Keratinocyte (primary cell): ENCODE measurements at regions not wholly inside any gene's neighbourhood (a gene's known extent, or its start where the extent isn't known, plus 50 kb on each side); places are given as distances from the start of the nearest gene placed in this dataset.

Source experiments
- DNase-seq: peaks from one replicate; pipeline ENCODE4 v3.0.0-alpha.2; 2011; ENCODE audit warnings: low read depth, missing footprints, low spot score
- FAIRE-seq: peaks from 2 replicates; lab custom pipeline; 2011; peaks lifted over from hg19 to GRCh38; lab: Jason Lieb, UNC
- H2AFZ ChIP-seq: 2 replicates; pipeline ENCODE4 v1.6.0; 2012; ENCODE audit warnings: low read length, control low read depth, inconsistent platforms; ENCODE audit not compliant: control insufficient read depth
- H3K27ac ChIP-seq: 2 replicates; pipeline ENCODE4 v1.5.1; 2011; ENCODE audit warnings: low read length; ENCODE audit not compliant: control insufficient read depth, insufficient read depth
- H3K27me3 ChIP-seq: 3 replicates; pipeline ENCODE4 v1.6.0; 2011; ENCODE audit warnings: low read length; ENCODE audit not compliant: control insufficient read depth, insufficient read depth; ENCODE audit errors: extremely low read depth
- H3K36me3 ChIP-seq, 2 experiments: 2 replicates in 1 of 2; 3 replicates in 1 of 2; pipeline ENCODE4 v1.5.1; 2011; ENCODE audit warnings: low read length in 2 of 2, mild to moderate bottlenecking in 1 of 2; ENCODE audit not compliant: control insufficient read depth in 2 of 2, insufficient read depth in 2 of 2; ENCODE audit errors: extremely low read depth in 1 of 2
- H3K4me1 ChIP-seq: 3 replicates; pipeline ENCODE4 v1.5.1; 2011; ENCODE audit warnings: low read length; ENCODE audit not compliant: control insufficient read depth, insufficient read depth; ENCODE audit errors: extremely low read depth
- H3K4me2 ChIP-seq: 3 replicates; pipeline ENCODE4 v1.6.0; 2011; ENCODE audit warnings: low read depth, low read length; ENCODE audit not compliant: control insufficient read depth, insufficient read depth; ENCODE audit errors: extremely low read depth
- H3K4me3 ChIP-seq, 3 experiments: fragments of 200-600 bp in 1 of 3; sonication (generic) in 1 of 3; 2 replicates in 2 of 3; 3 replicates in 1 of 3; pipeline ENCODE4 v1.5.1; 2011 to 2016; ENCODE audit warnings: low read length in 3 of 3, mild to moderate bottlenecking in 3 of 3, control low read depth in 2 of 3, inconsistent platforms in 1 of 3, low read depth in 1 of 3, mixed read lengths in 1 of 3, mixed run types in 1 of 3, moderate library complexity in 1 of 3; ENCODE audit not compliant: control insufficient read depth in 2 of 3, insufficient read depth in 2 of 3; ENCODE audit errors: extremely low read depth in 1 of 3
- H3K79me2 ChIP-seq: 2 replicates; pipeline ENCODE4 v1.6.0; 2012; ENCODE audit warnings: low read length; ENCODE audit not compliant: control insufficient read depth, insufficient read depth
- H3K9ac ChIP-seq: 3 replicates; pipeline ENCODE4 v1.6.0; 2011; ENCODE audit warnings: low read length; ENCODE audit not compliant: control insufficient read depth, insufficient read depth; ENCODE audit errors: extremely low read depth
- H3K9me1 ChIP-seq: 3 replicates; pipeline ENCODE4 v1.6.0; 2011; ENCODE audit warnings: low read length; ENCODE audit not compliant: control insufficient read depth, insufficient read depth; ENCODE audit errors: extremely low read depth
- H3K9me3 ChIP-seq: 2 replicates; pipeline ENCODE4 v1.5.1; 2012; ENCODE audit warnings: low read depth, low read length; ENCODE audit not compliant: control insufficient read depth
- H4K20me1 ChIP-seq: 3 replicates; pipeline ENCODE4 v1.6.0; 2011; ENCODE audit warnings: low read length; ENCODE audit not compliant: control insufficient read depth, insufficient read depth; ENCODE audit errors: extremely low read depth
- CTCF ChIP-seq, 3 experiments: IDR thresholded peaks in 1 of 3; conservative IDR thresholded peaks in 1 of 3; optimal IDR thresholded peaks in 1 of 3; 2 replicates in 2 of 3; 3 replicates in 1 of 3; pipeline versions ENCODE3 to v1.5.1; 2011; ENCODE audit warnings: low read length in 3 of 3, mild to moderate bottlenecking in 3 of 3, moderate library complexity in 2 of 3, control low read depth in 1 of 3, inconsistent platforms in 1 of 3; ENCODE audit not compliant: insufficient read depth in 2 of 3; ENCODE audit errors: extremely low read depth in 1 of 3
- EZH2 ChIP-seq: IDR thresholded peaks from one replicate; pipeline ENCODE4 v1.6.1; 2012; ENCODE audit warnings: inconsistent platforms, mild to moderate bottlenecking, low read length, moderate library complexity
- dilution Hi-C: fragments of 300-500 bp; cut with MboI; formaldehyde crosslinking; loops from one replicate; pipeline ENCODE4 v1.7.0; 2020; ENCODE audit warnings: low sequenced_read_pairs; ENCODE audit not compliant: extremely low pct_ligation_motif_present

GRCh38 chrX:40192196-40192595 lies 94.4 kb upstream of the BCOR start:
- no peak for FAIRE-seq

GRCh38 chrX:40189637-40190036 lies 91.9 kb upstream of the BCOR start:
- no peak overlapping the region for H2AFZ ChIP-seq
- no peak overlapping the region for H3K4me3 ChIP-seq
- no peaks in the 10 kb centered on the region for H3K36me3 ChIP-seq
- H3K27me3 ChIP-seq, result peaks cover 3% of the 10 kb centered on the region
- FAIRE-seq, result no peak
- dilution Hi-C loops, result no loop called here
- TF ChIP-seq CTCF (optimal IDR thresholded peaks at IDR 0.05 in 1 of 3, IDR thresholded peaks at IDR 0.05 in 1 of 3, conservative IDR thresholded peaks at IDR 0.05 in 1 of 3; ENCODE audit: extremely low read depth in 1 of 3, insufficient read depth in 2 of 3, low read length in 3 of 3) (no peak), EZH2 (no peak)
- H3K4me1 ChIP-seq, result peaks cover 6% of the 10 kb centered on the region
- no peak overlapping the region for H3K27ac ChIP-seq
- no peak overlapping the region for H3K9ac ChIP-seq
- H3K79me2 ChIP-seq, result no peaks in the 10 kb centered on the region
- peaks cover 4% of the 10 kb centered on the region for H3K9me3 ChIP-seq
- H4K20me1 ChIP-seq, result no peaks in the 10 kb centered on the region
- no peak overlapping the region for H3K4me2 ChIP-seq
- DNase-seq, result no peak
- no peaks in the 10 kb centered on the region for H3K9me1 ChIP-seq

More at GRCh38 chrX:40192196-40192595, 94.4 kb upstream of the BCOR start:
- Histone ChIP-seq H3K27ac (no peak overlapping the region), H3K27me3 (no peaks in the 10 kb centered on the region), H3K4me1 (peaks cover 6% of the 10 kb centered on the region), H3K79me2 (no peaks in the 10 kb centered on the region), H3K36me3 (no peaks in the 10 kb centered on the region), H3K9me1 (no peaks in the 10 kb centered on the region), H2AFZ (no peak overlapping the region), H4K20me1 (no peaks in the 10 kb centered on the region), H3K9me3 (no peaks in the 10 kb centered on the region), H3K9ac (no peak overlapping the region), H3K4me3 (no peak overlapping the region), H3K4me2 (no peak overlapping the region)
- DNase-seq, result no peak
- no peak for TF ChIP-seq EZH2
- no peak for TF ChIP-seq CTCF (optimal IDR thresholded peaks at IDR 0.05 in 1 of 3, IDR thresholded peaks at IDR 0.05 in 1 of 3, conservative IDR thresholded peaks at IDR 0.05 in 1 of 3; ENCODE audit: extremely low read depth in 1 of 3, insufficient read depth in 2 of 3, low read length in 3 of 3)
- dilution Hi-C loops, result no loop called here
